ENCODE measurements at regions not wholly inside any gene's neighbourhood (a gene's known extent, or its start where the extent isn't known, plus 50 kb on each side); places are given as distances from the start of the nearest gene placed in this dataset.

DNA sequence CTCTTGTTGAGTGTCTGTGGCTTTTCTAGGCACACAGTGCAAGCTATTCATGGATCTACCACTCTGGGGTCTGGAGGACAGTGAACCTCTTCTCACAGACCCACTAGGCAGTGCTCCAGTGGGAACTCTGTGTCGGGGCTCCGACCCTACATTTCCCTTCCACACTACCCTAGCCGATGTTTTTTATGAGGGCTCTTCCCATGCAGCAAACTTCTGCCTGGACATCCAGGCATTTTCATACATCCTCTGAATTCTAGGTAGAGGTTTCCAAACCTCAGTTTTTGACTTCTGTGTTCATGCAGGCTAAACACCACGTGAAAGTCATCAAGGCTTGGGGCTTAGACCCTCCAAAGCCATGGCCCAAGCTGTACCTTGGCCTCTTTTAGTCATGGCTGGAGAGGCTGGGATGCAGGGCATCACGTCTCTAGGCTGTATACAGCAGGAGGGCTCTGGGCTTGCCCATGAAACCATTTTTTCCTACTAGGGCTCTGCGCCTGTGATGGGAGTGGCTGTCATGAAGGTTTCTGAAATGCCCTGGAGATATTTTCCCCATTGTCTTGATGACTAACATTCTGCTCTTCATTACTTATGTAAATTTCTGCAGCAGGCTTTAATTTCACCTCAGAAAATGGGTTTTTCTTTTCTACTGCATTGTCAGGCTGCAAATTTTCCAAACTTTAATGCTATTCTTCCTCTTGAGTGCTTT is 249.8 kb upstream of the CPEB2 start:
- no peak for DNase-seq

DNA sequence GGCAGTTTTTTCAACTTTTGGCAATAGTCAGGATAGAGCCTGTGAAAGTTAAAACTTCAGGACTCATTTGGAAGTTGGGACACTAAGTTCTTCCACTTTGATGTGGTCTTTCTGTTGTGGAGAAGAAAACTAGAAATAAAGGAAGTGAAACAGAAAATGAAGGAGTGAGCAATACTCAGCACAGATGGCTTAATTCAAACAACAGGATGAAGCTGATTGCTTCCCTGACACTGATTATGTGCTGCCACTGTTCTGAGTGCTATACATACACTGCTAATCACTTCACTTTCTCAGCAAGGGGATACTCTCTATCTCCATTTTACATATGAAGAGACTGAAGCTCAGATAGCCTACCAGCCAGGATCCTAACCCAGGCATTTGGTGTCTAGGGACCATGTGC is 235.1 kb upstream of the CPEB2 start:
- no peak for DNase-seq

DNA sequence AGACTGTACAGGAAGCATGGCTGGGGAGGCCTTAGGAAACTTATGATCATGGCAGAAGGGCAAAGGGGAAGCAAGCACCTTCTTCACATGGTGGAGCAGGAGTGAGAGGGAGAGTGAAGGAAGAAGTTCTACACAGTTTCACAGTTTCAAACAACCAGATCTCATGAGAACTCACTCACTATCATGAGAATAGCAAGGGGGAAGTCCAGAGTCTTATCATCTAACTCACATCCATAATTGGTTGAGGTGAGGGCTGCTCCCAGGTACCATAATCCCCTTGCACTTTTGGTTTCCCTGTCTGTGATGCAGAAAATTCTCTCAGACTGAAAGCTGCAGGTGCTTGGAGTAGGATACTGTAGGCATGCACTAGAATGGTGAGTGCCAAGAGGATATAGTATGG is 233.8 kb upstream of the CPEB2 start:
- no peak for DNase-seq

DNA sequence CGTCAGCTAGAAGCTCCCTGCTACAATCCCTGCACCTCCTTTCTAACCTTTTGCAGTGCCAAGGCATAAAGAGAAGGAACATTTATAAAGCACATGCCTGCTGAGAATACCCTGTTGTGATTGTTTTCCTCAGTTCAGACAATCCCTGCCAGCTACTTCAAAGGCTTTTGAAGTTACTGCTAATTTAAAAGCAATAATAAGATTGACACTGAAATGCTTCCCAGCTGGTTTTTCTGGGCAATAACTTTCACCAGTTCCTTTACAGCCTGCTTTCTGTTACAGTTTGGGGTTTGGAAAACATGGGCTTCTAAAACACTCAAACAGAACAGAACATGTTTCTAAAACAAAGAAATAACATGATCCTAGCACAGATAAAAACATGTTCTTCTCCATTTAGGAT is 232.3 kb upstream of the CPEB2 start:
- DNase-seq, result no peak

DNA sequence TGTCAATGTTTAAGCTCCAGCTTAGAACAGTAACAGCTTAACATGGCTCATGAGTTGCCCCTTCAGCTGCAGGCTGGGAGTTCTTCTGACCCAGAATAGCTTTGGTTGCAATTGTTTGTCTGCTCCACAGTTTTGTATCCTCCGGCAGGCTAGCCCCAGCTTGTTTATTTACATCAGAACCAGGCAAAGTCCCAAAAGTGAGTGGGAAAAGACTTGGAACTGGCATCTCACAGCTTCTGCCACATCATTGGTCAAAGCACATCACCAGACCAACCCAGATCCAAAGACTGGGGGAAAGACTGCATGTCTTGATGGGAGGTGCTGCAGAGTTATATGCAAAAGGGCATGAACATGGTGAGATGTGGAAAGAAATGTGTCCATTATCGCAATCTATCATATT is 231.2 kb upstream of the CPEB2 start:
- DNase-seq, result no peak

DNA sequence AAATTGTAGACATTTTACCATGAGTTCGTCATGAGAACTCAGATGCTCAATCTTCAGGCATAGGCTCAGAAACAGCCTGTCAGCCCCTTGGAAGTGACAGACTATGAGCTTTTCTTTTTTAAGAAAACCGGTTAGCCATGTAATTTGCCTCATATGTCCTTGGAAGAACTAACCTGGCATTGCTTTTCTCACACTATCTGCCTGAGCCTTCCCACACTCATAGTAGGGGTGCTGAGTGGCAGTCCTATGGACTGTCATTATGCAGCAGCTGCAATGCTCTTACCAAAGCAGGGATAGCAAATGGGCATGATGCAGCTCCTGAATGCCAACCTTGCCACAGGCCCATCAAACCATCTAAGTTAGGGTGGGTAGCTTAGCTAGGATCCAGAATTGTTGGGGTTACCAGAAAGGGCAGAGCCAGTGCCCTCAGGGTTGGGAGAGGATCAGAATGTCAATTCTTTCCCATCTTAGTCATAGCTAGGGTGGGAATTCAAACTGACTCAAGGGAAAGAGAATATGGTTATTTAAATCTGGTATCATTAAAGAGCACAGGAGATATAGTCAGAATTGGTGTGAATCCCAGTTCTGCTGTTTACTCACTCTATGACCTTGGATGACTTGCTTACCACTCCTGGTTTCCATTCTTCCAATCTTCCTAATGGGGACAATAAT is 230.6 kb upstream of the CPEB2 start:
- DNase-seq, result no peak

DNA sequence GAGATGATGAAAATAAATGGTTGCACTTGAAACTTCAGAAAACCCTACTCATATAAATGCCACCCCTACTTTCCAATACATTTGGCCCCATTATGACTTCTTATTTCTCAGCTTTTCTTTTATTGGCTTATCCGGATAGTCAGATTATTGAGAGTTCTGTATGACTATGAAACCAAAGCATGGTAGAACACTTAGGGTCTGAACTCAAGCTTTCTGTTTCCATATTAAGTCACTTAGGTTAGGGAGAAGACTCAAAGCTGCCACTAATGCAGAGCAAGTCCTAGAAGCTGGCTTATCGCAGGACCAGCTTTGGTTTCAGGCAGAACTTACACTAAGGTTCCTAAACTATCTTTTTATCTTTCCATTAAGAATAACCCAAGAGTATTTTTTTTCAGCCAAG is 229.9 kb upstream of the CPEB2 start:
- no peak for DNase-seq

DNA sequence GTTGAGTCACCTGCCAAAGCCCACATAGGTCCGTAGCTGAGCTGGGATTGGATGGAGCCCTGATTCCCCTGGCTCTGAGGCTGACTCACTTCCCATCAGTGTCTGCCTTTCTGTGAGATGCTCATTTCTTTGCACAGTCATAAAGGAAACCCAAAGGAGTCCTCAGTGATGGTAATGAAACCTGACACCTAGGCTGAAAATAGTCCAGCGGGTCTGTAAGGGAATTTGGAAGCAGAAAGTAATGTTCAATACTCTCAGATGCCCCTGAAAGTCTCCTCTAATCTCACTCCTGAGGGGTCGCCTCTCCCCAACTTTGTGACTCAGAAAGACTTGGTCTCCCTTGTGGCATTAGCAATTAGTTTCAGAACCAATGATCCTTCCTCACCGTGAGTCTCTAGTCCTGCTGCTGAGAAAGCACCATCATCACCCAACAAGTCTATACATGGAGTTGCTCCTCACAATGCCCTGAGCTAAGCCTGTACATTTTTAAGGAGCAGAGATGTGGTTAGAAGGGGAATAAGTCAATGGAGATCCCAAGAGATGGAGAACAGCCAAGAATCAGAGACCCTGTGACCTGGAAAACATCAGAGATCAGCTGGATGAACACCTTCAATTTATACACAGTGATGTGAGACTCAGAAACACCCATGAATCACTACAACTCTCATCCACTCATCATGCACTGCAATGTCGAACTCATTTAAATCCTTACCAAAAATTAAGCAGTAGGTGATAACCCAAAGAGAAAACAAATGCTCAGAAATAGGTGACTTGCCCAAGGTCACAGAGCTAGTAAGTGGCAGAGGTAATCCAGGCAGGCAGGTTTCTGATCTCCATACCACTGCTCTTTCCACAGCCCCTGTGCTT is 219.0 kb upstream of the CPEB2 start:
- DNase-seq, result peak; percentile 56

DNA sequence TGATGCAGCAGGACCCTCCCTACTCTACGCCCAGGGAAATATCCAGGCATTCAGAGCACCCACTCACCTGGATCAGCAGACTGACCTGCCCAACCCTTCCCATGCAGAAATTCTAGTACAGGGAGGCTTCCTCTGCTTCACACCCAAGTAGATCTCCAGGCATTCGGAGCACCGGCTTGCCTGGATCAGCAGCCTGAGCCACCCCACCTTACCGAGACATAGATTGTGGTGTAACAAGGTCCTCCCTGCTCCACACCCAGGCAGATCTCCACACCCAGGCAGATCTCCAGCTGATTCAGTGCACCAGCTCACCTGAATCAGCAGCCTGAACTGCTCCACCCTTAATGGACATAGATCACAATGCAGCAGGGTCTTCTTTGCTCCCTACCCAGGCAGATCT is 215.1 kb upstream of the CPEB2 start:
- no peak for DNase-seq

DNA sequence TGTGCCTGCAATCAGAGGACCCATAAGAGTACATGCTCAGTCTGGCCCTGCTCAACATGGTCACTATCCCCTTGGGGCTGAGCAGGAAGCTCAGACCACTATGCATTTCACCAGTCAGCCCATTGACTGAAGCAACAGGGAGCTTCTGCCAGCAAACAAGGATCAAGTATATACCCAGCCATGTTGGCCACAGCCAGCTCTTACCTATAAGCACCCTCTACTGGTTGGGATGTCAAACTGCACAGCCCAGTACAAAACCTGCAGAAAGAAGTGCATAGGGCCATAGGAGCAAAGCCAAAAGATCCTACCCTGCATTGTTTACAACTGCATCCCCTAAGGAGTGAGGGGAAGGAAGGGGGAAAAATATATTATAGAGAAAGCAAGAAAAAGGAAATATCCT is 214.4 kb upstream of the CPEB2 start:
- no peak for DNase-seq

DNA sequence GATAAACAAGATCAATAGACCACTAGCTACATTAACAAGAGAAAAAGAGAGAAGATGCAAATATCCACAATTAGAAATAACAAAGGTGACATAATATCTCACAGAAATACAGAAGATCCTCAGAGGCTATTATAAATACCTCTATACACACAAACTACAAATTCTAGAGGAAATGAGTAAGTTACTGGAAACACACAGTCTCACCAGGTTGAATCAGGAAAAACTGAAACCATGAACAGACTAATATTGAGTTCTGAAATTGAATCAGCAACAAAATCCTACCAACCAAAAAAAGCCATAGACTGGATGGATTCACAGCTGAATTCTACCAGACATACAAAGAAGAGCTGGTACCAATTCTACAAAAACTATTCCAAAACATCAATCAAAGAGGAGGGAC is 211.8 kb upstream of the CPEB2 start:
- no peak for DNase-seq

DNA sequence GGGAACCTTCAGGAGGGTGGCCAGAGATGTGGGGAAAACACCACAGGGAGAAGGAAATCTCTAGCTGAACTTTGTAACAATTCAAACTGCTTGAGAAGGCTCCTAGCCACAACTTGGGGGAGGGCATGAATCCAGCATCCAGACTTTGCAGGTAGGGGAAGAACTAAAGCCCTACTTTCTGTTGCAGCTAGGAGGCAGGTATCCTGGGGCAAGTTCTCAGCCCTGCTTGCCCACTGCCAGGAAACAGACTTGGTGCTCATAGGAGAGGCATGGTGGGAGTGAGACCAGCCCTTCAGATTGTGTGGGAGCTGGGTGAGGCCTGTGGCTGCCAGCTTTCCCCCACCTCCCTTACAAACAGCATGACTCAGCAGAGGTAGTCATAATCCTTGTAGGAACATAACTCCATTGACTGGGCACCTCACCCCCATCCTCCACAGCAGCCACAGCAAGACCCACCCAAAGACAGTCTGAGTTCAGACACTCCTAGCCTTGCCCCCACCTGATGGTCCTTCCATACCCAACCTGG is 209.5 kb upstream of the CPEB2 start:
- no peak for DNase-seq

DNA sequence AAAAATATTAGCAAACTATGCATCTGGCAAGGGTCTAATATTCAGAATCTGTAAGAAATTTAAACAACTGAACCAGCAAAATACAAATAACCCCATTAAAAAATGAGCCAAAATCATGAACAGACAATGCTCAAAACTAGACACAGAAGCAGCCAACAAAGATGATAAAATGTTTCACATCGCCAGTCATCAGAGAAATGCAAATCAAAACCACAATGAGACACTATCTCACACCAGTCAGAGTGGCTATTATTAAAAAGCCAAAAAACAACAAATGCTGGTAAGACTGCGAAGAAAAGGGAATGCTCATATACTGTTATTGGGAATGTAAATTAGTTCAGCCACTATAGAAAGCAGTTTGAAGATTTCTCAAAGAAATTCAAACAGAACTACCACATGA is 201.3 kb upstream of the CPEB2 start:
- DNase-seq, result no peak

DNA sequence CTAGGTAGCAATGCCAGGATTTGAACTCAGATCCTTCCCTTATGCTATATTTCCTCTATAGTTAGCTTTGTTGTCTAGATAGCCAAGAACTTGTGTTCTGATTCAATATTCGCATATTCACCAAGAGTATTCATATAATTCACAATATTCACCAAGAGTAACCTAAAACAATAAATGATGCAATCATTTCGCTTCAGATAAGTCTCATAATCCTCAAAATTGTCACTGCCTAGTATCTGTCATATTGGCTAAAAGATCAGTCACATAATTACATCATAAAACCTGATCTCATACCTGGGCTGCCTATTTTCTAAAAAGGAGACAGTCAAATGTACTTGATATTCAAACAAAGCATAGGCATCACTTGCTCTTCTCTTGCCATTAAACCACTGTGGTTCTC is 199.7 kb upstream of the CPEB2 start:
- DNase-seq, result no peak

DNA sequence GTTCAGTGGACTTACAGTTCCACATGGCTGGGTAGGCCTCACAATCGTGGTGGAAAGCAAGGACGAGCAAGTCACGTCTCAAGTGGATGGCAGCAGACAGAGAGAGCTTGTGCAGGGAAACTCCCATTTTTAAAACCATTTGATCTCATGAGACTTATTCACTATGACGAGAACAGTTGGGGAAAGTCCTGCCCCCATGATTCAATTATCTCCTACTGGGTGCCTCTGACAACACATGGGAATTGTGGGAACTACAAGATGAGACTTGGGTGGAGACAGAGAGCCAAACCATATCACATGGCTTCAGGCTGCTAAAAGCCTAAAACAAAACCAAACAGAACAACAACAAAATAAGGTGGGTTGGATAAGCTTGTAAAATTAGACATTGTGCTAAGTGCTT is 194.4 kb upstream of the CPEB2 start:
- DNase-seq, result no peak

DNA sequence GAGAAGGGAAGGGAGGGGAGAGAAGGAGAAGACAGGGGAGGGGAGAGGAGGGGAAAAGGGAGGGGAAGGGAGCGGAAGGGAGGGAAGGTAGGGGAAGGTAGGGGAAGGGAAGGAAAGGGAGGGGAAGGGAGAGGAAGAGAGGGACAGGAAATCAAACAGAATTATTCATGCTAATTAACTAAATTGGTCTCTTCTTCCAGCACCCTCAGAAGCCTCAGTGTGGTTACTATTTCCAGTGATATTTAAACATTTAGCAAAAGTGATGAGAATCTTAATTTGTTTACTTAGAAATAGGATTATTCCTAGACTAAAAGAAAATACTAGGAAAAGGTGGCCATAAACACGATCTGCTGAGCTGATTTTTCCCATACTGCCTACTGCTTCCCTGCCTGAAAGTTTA is 193.1 kb upstream of the CPEB2 start:
- DNase-seq, result no peak

DNA sequence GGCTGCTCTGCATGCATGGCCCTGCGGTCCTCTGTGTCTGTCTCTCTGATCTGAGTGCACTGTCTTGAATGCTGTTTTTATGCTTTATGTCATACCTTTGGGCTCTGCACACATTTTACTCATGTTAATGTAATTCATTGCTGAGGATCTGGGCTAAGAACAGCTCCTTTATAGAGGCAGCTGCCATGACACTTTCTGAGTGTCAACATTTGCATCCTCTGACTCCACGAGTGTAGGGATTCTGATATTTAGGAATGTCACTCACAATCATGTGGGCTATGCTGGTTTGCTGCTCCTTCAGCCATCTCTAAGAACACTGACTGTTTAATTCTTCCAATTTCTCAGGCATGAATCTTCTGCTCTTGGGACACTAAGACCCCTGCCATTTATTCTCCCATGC is 192.2 kb upstream of the CPEB2 start:
- DNase-seq, result no peak

DNA sequence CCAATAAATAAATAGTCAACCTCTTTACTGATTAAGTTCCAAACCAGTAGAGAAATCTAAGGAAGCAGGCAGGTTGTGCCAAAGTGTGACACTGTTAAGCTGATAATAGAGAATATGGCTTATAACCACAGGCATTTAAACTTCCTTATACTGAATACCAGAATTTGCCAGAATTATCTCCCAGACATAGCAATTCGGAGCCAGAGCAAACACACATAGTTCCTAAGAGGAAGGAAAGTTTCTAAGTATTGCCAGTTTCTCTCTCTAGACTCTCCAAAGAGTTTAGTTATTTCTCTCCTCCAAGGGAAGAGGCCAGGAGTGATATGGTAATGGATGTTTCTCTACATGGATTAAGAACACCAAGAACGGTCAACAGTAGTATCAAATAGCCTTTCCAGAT is 191.7 kb upstream of the CPEB2 start:
- no peak for DNase-seq

DNA sequence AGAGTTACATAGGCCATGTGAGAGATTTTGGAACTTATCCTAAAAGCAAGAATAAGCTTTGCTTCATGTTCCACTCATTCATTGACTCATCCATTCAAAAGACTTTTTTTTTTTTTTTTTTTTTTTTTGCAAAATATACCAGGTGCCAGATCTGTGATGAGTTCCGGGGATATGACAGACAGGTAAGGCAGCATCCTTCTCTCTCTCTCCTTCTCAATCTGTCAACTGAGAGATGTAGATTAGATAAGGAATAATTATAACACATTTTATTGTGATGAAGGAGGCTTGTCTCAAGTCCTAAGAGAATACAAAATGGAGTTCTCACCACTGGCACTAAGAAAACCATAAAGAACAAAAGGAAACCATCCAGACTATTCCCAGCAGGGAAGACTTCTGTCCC is 190.2 kb upstream of the CPEB2 start:
- DNase-seq, result no peak

DNA sequence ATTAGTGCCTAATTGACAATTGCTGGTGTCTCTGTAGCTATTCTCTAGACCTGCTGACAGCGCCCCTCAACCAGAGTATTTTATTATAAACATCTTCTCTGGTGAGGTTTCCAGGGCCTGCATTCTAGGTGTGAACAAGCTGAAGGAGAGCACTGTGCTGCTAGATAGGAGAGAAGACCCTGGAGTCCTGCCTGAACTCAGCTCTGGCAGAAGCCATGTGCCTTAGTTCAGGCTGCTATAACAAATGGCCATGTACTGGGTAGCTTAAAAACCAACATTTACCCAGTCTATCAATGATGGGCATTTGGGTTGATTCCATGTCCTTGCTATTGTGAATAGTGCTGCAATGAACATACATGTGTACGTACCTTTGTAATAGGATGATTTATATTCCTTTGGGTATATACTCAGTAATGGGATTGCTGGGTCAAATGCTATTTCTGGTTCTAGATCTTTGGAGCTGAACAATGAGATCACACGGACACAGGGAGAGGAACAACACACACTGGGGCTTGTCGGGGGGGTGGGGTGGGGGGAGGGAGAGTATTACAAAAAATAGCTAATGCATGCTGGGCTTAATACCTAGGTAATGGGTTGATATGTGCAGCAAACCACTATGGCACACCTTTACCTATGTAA is 185.5 kb upstream of the CPEB2 start:
- DNase-seq, result no peak

DNA sequence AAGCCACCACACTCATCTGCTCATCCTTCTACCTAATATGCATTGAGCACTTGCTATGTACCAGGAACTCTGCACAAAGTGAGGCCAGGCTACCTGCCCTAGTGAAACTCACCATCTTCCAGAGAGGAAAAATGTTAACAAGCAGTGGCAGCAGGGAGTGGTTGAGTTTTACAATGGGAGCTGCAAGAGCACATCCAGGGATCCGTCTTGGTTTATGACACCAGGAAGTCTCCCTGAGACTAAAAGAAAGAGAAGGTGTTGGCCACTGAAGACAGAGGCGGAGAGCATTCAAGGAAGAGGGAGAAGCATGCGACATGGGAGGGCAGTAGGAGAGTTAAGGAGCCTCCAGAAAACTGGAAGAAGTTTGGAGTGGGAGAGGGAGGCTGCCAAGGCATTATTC is 178.1 kb upstream of the CPEB2 start:
- DNase-seq, result no peak

DNA sequence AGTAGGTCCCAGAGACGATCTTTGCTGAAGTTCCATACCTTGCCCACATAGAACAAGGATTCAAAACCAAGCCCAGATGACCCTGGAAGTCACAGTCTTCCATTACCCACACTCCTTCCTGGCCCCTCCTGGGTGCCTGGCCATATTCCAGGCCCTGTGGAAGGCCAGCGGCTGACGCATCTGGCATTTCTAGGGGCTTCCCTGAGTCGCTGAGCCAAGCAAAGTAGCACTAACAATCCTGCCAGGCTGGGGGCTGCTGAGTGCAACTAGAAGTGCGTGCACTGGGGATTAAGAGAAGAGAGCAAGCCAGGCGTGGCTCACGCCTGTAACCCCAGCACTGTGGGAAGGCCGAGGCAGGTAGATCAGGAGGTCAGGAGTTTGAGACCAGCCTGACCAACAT is 175.2 kb upstream of the CPEB2 start:
- no peak for DNase-seq

DNA sequence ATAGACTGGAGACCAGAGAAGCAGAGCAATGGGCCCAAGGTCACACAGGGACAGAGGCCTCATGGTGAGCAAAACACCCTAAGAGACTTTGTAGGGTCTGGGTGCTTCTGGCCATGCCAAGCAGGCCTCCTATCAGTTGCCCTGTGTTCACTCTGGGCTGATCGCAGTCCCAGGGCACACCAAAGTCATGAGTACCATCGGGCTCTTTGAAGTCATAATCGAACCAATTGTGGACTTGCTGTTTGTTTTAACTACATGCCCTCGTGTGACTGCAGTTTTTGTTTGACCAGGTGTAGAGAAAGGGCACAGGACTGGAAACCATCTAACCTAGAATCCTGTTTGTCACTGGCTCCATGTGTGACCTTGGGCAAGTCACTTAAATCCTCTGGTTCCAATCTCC is 172.5 kb upstream of the CPEB2 start:
- DNase-seq, result no peak

All from GOT3 (cell line).